SJSA1 (cell line): ENCODE measurements at regions not wholly inside any gene's neighbourhood (a gene's known extent, or its start where the extent isn't known, plus 50 kb on each side); places are given as distances from the start of the nearest gene placed in this dataset.
"Not testable (repeated sequence)": the region's sequence is repeated elsewhere in the genome, so short reads cannot be mapped to it uniquely, and the experiment has no call there.

ENCODE experiments used
- DNase-seq, 2 experiments: peaks; one replicate each; pipeline ENCODE4 v3.0.0-alpha.2; 2015 to 2020; ENCODE audit warnings: low spot score in 2 of 2, low read depth in 1 of 2
- H3K27ac ChIP-seq: fragments of 250-450 bp; sonication (Bioruptor Pico); 2 replicates; pipeline ENCODE4 v1.5.1; 2020; ENCODE audit warnings: mild to moderate bottlenecking, moderate library complexity
- H3K27me3 ChIP-seq: fragments of 250-450 bp; sonication (Bioruptor Pico); replicated peaks from 2 replicates; pipeline ENCODE4 v1.5.1; 2020; ENCODE audit warnings: mild to moderate bottlenecking, moderate library complexity
- H3K36me3 ChIP-seq: fragments of 250-450 bp; sonication (Bioruptor Pico); 2 replicates; pipeline ENCODE4 v1.5.1; 2020; ENCODE audit warnings: mild to moderate bottlenecking
- H3K4me1 ChIP-seq: fragments of 250-450 bp; sonication (Bioruptor Pico); replicated peaks from 2 replicates; pipeline ENCODE4 v1.6.1; 2021; ENCODE audit warnings: mild to moderate bottlenecking
- H3K4me3 ChIP-seq: fragments of 250-450 bp; sonication (Bioruptor Pico); 2 replicates; pipeline ENCODE4 v1.5.1; 2020; ENCODE audit warnings: mild to moderate bottlenecking
- H3K9me3 ChIP-seq: fragments of 250-450 bp; sonication (Bioruptor Pico); replicated peaks from 2 replicates; pipeline ENCODE4 v1.5.1; 2020; ENCODE audit warnings: mild to moderate bottlenecking

GRCh38 chr7:101743241-101743994 lies 74.0 kb upstream of the CUX1 start:
- H3K9me3 ChIP-seq: no peaks in the 10 kb centered on the region
- DNase-seq: peak in 1 of 2 experiments; percentile 43

GRCh38 chr7:101743995-101744360 lies 73.4 kb upstream of the CUX1 start:
- no peak overlapping the region for H3K4me3 ChIP-seq
- H3K27ac ChIP-seq: no peak overlapping the region
- DNase-seq: no peak
- H3K36me3 ChIP-seq: no peaks in the 10 kb centered on the region
- no peaks in the 10 kb centered on the region for H3K9me3 ChIP-seq
- peaks cover 14% of the 10 kb centered on the region for H3K4me1 ChIP-seq
- 0 out of 2 replicates have a peak, but pooled peaks cover 9% of the 10 kb centered on the region for H3K27me3 ChIP-seq

More at GRCh38 chr7:101743241-101743994, 74.0 kb upstream of the CUX1 start:
- H3K36me3 ChIP-seq: no peaks in the 10 kb centered on the region
- peaks cover 14% of the 10 kb centered on the region for H3K4me1 ChIP-seq
- H3K27ac ChIP-seq: no peak overlapping the region
- H3K27me3 ChIP-seq: 0 out of 2 replicates have a peak, but pooled peaks cover 9% of the 10 kb centered on the region
- H3K4me3 ChIP-seq: peak overlapping the region; percentile 40

GRCh38 chr7:101744588-101744987 lies 72.8 kb upstream of the CUX1 start:
- peaks cover 12% of the 10 kb centered on the region for H3K4me1 ChIP-seq
- H3K4me3 ChIP-seq: no peak overlapping the region
- DNase-seq: no peak
- no peaks in the 10 kb centered on the region for H3K36me3 ChIP-seq
- 0 out of 2 replicates have a peak, but pooled peaks cover 9% of the 10 kb centered on the region for H3K27me3 ChIP-seq
- no peak overlapping the region for H3K27ac ChIP-seq
- H3K9me3 ChIP-seq: no peaks in the 10 kb centered on the region

GRCh38 chr7:101746314-101746713 lies 71.1 kb upstream of the CUX1 start:
- no peak overlapping the region for H3K27ac ChIP-seq
- 0 out of 2 replicates have a peak, but pooled peaks cover 9% of the 10 kb centered on the region for H3K27me3 ChIP-seq
- no peaks in the 10 kb centered on the region for H3K36me3 ChIP-seq
- no peak for DNase-seq
- H3K9me3 ChIP-seq: no peaks in the 10 kb centered on the region
- peaks cover 10% of the 10 kb centered on the region for H3K4me1 ChIP-seq
- no peak overlapping the region for H3K4me3 ChIP-seq

- H3K36me3 ChIP-seq: no peaks in the 10 kb centered on the region
- H3K27me3 ChIP-seq: 0 out of 2 replicates have a peak, but pooled peaks cover 9% of the 10 kb centered on the region
- no peak overlapping the region for H3K27ac ChIP-seq
- no peak for DNase-seq
- H3K4me1 ChIP-seq: peaks cover 10% of the 10 kb centered on the region
- no peaks in the 10 kb centered on the region for H3K9me3 ChIP-seq
- H3K4me3 ChIP-seq: no peak overlapping the region
Observed at GRCh38 chr7:101747053-101747878, 70.2 kb upstream of the CUX1 start.

GRCh38 chr7:101747879-101748345 lies 69.5 kb upstream of the CUX1 start:
- no peaks in the 10 kb centered on the region for H3K36me3 ChIP-seq
- peaks cover 10% of the 10 kb centered on the region for H3K4me1 ChIP-seq
- no peak overlapping the region for H3K4me3 ChIP-seq
- H3K27ac ChIP-seq: no peak overlapping the region
- H3K9me3 ChIP-seq: no peaks in the 10 kb centered on the region
- DNase-seq: no peak
- 0 out of 2 replicates have a peak, but pooled peaks cover 5% of the 10 kb centered on the region for H3K27me3 ChIP-seq

GRCh38 chr7:101749891-101750290 lies 67.5 kb upstream of the CUX1 start:
- Histone ChIP-seq H3K36me3 (no peaks in the 10 kb centered on the region), H3K4me1 (no peaks in the 10 kb centered on the region), H3K27me3 (no peaks in the 10 kb centered on the region; the same call in 1 of the 2 replicates), H3K9me3 (no peaks in the 10 kb centered on the region), H3K27ac (no peak overlapping the region), H3K4me3 (no peak overlapping the region)
- no peak for DNase-seq

GRCh38 chr7:101753316-101753715 lies 64.1 kb upstream of the CUX1 start:
- DNase-seq: no peak
- Histone ChIP-seq H3K36me3 (no peaks in the 10 kb centered on the region), H3K27ac (no peak overlapping the region), H3K4me3 (no peak overlapping the region), H3K9me3 (no peaks in the 10 kb centered on the region), H3K4me1 (no peaks in the 10 kb centered on the region), H3K27me3 (peaks cover 3% of the 10 kb centered on the region)

- H3K9me3 ChIP-seq: no peaks in the 10 kb centered on the region
- peak in 1 of 2 experiments; percentile 51 for DNase-seq
- H3K27me3 ChIP-seq: peaks cover 3% of the 10 kb centered on the region
- no peaks in the 10 kb centered on the region for H3K36me3 ChIP-seq
- H3K4me3 ChIP-seq: peak overlapping the region; percentile 43
- no peak overlapping the region; the same call in 1 of the 2 replicates for H3K27ac ChIP-seq
- H3K4me1 ChIP-seq: no peaks in the 10 kb centered on the region
Observed at GRCh38 chr7:101754424-101755159, 62.8 kb upstream of the CUX1 start.

GRCh38 chr7:101757879-101758278 lies 59.5 kb upstream of the CUX1 start:
- no peak for DNase-seq
- Histone ChIP-seq H3K27ac (no peak overlapping the region), H3K4me3 (no peak overlapping the region), H3K27me3 (peaks cover 3% of the 10 kb centered on the region), H3K9me3 (no peaks in the 10 kb centered on the region), H3K4me1 (no peaks in the 10 kb centered on the region), H3K36me3 (no peaks in the 10 kb centered on the region)

GRCh38 chr7:101758519-101758918 lies 58.9 kb upstream of the CUX1 start:
- not testable (repeated sequence) for H3K4me1 ChIP-seq, DNase-seq, H3K4me3 ChIP-seq, H3K9me3 ChIP-seq, H3K27ac ChIP-seq, H3K36me3 ChIP-seq, H3K27me3 ChIP-seq

- Histone ChIP-seq H3K36me3 (no peaks in the 10 kb centered on the region), H3K27me3 (no peaks in the 10 kb centered on the region), H3K4me3 (no peak overlapping the region), H3K27ac (no peak overlapping the region), H3K4me1 (no peaks in the 10 kb centered on the region), H3K9me3 (no peaks in the 10 kb centered on the region; the same call in 1 of the 2 replicates)
- DNase-seq: no peak
Observed at GRCh38 chr7:101764221-101764620, 53.2 kb upstream of the CUX1 start.

GRCh38 chr7:101767544-101767943 lies 49.9 kb upstream of the CUX1 start:
- no peaks in the 10 kb centered on the region for H3K4me1 ChIP-seq
- H3K36me3 ChIP-seq: no peaks in the 10 kb centered on the region
- no peaks in the 10 kb centered on the region; the same call in 1 of the 2 replicates for H3K9me3 ChIP-seq
- no peak for DNase-seq
- no peak overlapping the region for H3K4me3 ChIP-seq
- no peaks in the 10 kb centered on the region for H3K27me3 ChIP-seq
- H3K27ac ChIP-seq: no peak overlapping the region
